ENCODE measurements at regions not wholly inside any gene's neighbourhood (a gene's known extent, or its start where the extent isn't known, plus 50 kb on each side); places are given as distances from the start of the nearest gene placed in this dataset.
"Not testable (repeated sequence)": the region's sequence is repeated elsewhere in the genome, so short reads cannot be mapped to it uniquely, and the experiment has no call there.

GRCh38 chr15:93384886-93385285, 295.9 kb upstream of the RGMA start:
- in situ Hi-C loops (cut with HindIII; ENCODE audit: low sequenced_read_pairs) = no loop called here

GRCh38 chr15:93382200-93382820, 293.3 kb upstream of the RGMA start:
- in situ Hi-C loops (cut with HindIII; ENCODE audit: low sequenced_read_pairs) = no loop called here

- in situ Hi-C loops (cut with HindIII; ENCODE audit: low sequenced_read_pairs) = no loop called here
Measured at GRCh38 chr15:93378558-93378957, 289.5 kb upstream of the RGMA start.

- in situ Hi-C loops (cut with HindIII; ENCODE audit: low sequenced_read_pairs) = no loop called here
Measured at GRCh38 chr15:93372865-93373223, 283.8 kb upstream of the RGMA start.

GRCh38 chr15:93372208-93372864, 283.3 kb upstream of the RGMA start:
- in situ Hi-C loops (cut with HindIII; ENCODE audit: low sequenced_read_pairs) = no loop called here

GRCh38 chr15:93366387-93367100, 277.5 kb upstream of the RGMA start:
- in situ Hi-C loops (cut with HindIII; ENCODE audit: low sequenced_read_pairs) = no loop called here

GRCh38 chr15:93362821-93363220, 273.8 kb upstream of the RGMA start:
- in situ Hi-C loops (cut with HindIII; ENCODE audit: low sequenced_read_pairs) = no loop called here

GRCh38 chr15:93362203-93362602, 273.2 kb upstream of the RGMA start:
- in situ Hi-C loops (cut with HindIII; ENCODE audit: low sequenced_read_pairs) = no loop called here

GRCh38 chr15:93361703-93362102, 272.7 kb upstream of the RGMA start:
- in situ Hi-C loops (cut with HindIII; ENCODE audit: low sequenced_read_pairs) = no loop called here

GRCh38 chr15:93360976-93361375, 272.0 kb upstream of the RGMA start:
- in situ Hi-C loops (cut with HindIII; ENCODE audit: low sequenced_read_pairs) = no loop called here

- in situ Hi-C loops (cut with HindIII; ENCODE audit: low sequenced_read_pairs) = no loop called here
Measured at GRCh38 chr15:93360318-93360717, 271.3 kb upstream of the RGMA start.

- in situ Hi-C loops (cut with HindIII; ENCODE audit: low sequenced_read_pairs) = no loop called here
Measured at GRCh38 chr15:93359425-93360131, 270.6 kb upstream of the RGMA start.

- in situ Hi-C loops (cut with HindIII; ENCODE audit: low sequenced_read_pairs) = no loop called here
Measured at GRCh38 chr15:93359060-93359408, 270.0 kb upstream of the RGMA start.

GRCh38 chr15:93358166-93359059, 269.4 kb upstream of the RGMA start:
- in situ Hi-C loops (cut with HindIII; ENCODE audit: low sequenced_read_pairs) = no loop called here

- in situ Hi-C loops (cut with HindIII; ENCODE audit: low sequenced_read_pairs) = no loop called here
Measured at GRCh38 chr15:93348711-93349545, 259.9 kb upstream of the RGMA start.

- in situ Hi-C loops (cut with HindIII; ENCODE audit: low sequenced_read_pairs) = no loop called here
Measured at GRCh38 chr15:93347986-93348385, 259.0 kb upstream of the RGMA start.

- in situ Hi-C loops (cut with HindIII; ENCODE audit: low sequenced_read_pairs) = no loop called here
Measured at GRCh38 chr15:93345981-93346380, 257.0 kb upstream of the RGMA start.

- in situ Hi-C loops (cut with HindIII; ENCODE audit: low sequenced_read_pairs) = not testable (repeated sequence)
Measured at GRCh38 chr15:93343402-93343801, 254.4 kb upstream of the RGMA start.

- in situ Hi-C loops (cut with HindIII; ENCODE audit: low sequenced_read_pairs) = no loop called here
Measured at GRCh38 chr15:93341164-93341563, 252.2 kb upstream of the RGMA start.

GRCh38 chr15:93340406-93340805, 251.4 kb upstream of the RGMA start:
- in situ Hi-C loops (cut with HindIII; ENCODE audit: low sequenced_read_pairs) = no loop called here
